ENCODE measurements at regions not wholly inside any gene's neighbourhood (a gene's known extent, or its start where the extent isn't known, plus 50 kb on each side); places are given as distances from the start of the nearest gene placed in this dataset.

DNA sequence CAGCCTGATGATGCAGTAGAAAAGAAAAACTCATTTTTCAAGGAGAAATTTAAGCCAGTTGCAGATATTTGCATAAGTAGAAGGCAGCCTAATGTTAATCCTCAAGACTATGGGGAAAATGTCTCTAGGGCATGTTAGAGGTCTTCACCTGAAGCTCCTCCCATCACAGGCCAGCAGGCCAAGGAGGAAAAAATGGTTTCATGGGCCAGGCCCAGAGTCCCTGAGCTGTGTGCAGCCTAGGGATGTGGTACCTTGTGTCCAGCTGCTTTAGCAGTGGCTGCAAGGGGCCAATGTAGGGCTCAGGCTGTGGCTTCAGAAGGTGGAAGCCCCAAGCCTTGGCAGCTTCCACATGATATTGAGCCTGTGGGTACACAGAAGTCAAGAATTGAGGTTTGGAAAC, 1946.7 kb upstream of the FLRT2 start:
- TF ChIP-seq, protein P1, sequence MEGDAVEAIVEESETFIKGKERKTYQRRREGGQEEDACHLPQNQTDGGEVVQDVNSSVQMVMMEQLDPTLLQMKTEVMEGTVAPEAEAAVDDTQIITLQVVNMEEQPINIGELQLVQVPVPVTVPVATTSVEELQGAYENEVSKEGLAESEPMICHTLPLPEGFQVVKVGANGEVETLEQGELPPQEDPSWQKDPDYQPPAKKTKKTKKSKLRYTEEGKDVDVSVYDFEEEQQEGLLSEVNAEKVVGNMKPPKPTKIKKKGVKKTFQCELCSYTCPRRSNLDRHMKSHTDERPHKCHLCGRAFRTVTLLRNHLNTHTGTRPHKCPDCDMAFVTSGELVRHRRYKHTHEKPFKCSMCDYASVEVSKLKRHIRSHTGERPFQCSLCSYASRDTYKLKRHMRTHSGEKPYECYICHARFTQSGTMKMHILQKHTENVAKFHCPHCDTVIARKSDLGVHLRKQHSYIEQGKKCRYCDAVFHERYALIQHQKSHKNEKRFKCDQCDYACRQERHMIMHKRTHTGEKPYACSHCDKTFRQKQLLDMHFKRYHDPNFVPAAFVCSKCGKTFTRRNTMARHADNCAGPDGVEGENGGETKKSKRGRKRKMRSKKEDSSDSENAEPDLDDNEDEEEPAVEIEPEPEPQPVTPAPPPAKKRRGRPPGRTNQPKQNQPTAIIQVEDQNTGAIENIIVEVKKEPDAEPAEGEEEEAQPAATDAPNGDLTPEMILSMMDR (IDR thresholded peaks at IDR 0.05; ENCODE audit: low read depth, low read length) = no peak
- TF ChIP-seq POLR2A (IDR thresholded peaks at IDR 0.05; ENCODE audit: extremely low read depth, insufficient read length) = no peak

Data from NB4 (cell line).